Left cardiac atrium (tissue), 4 donors: ENCODE measurements at regions not wholly inside any gene's neighbourhood (a gene's known extent, or its start where the extent isn't known, plus 50 kb on each side); places are given as distances from the start of the nearest gene placed in this dataset.
A peak's percentile ranks its signal among the peaks of the same experiment; 100 is the strongest.
"Not testable (repeated sequence)": the region's sequence is repeated elsewhere in the genome, so short reads cannot be mapped to it uniquely, and the experiment has no call there.

Source experiments
- ATAC-seq, 2 donors: fragments of 200-7000 bp; cut with Tn5 transposase; one replicate each; pipeline ENCODE4 v1.9.1; 2020; ENCODE audit warnings: mild to moderate bottlenecking in 2 of 2, moderate library complexity in 2 of 2
- DNase-seq: peaks from one replicate; pipeline ENCODE4 v3.0.0-alpha.2; 2020
- intact Hi-C, 2 donors: fragments of 100-400 bp; cut with DNase I; formaldehyde crosslinking; loops; one replicate each; pipeline versions ENCODE4 v1.14.1 to v1.15.1; 2022 to 2023
- donor health status: DM: no; HTN: yes; CAD: no.
- donor health status: DM: no; HTN: yes; CAD: no; lungs with severe emphysema.
- donor health status: DM: yes; HTN: yes; CAD: no.
- donor health status: Dilated cardiomyopathy.

- intact Hi-C loops, result no loop called here
These were observed 129.1 kb downstream of the TNFRSF21 start for GRCh38 chr6:47180633-47181032.

GRCh38 chr6:47179286-47179685 lies 130.4 kb downstream of the TNFRSF21 start:
- intact Hi-C loops, result no loop called here
- no peak for DNase-seq
- ATAC-seq, result no peak

More at GRCh38 chr6:47180633-47181032, 129.1 kb downstream of the TNFRSF21 start:
- no peak for DNase-seq
- no peak for ATAC-seq

- ATAC-seq, result peak in 1 of 2 donors; percentile 65
- DNase-seq, result no peak
- intact Hi-C loops, result no loop called here
These were observed 133.5 kb upstream of the ADGRF1 start for GRCh38 chr6:47175656-47176055.

- no peak for ATAC-seq
- no peak for DNase-seq
- intact Hi-C loops, result no loop called here
These were observed 132.4 kb upstream of the ADGRF1 start for GRCh38 chr6:47174502-47175023.

GRCh38 chr6:47174063-47174462 lies 131.9 kb upstream of the ADGRF1 start:
- DNase-seq, ATAC-seq, intact Hi-C loops: not testable (repeated sequence)

- intact Hi-C loops, DNase-seq, ATAC-seq: not testable (repeated sequence)
These were observed 131.0 kb upstream of the ADGRF1 start for GRCh38 chr6:47173145-47173544.

GRCh38 chr6:47170617-47170947 lies 128.4 kb upstream of the ADGRF1 start:
- ATAC-seq, result no peak
- intact Hi-C loops, result no loop called here
- DNase-seq, result no peak

GRCh38 chr6:47169785-47170616 lies 127.9 kb upstream of the ADGRF1 start:
- intact Hi-C loops, result no loop called here
- ATAC-seq (peak; percentile 46 to 84), DNase-seq (no peak)

- DNase-seq (peak; percentile 71), ATAC-seq (peak; percentile 89 to 95)
- intact Hi-C loops, result no loop called here
These were observed 126.0 kb upstream of the ADGRF1 start for GRCh38 chr6:47168180-47168579.

GRCh38 chr6:47165918-47166317 lies 123.8 kb upstream of the ADGRF1 start:
- DNase-seq (no peak), ATAC-seq (no peak)
- intact Hi-C loops, result no loop called here

- intact Hi-C loops, result no loop called here
- ATAC-seq, result no peak
- DNase-seq, result no peak
These were observed 122.7 kb upstream of the ADGRF1 start for GRCh38 chr6:47164877-47165276.

- ATAC-seq (no peak), DNase-seq (no peak)
- intact Hi-C loops, result no loop called here
These were observed 121.4 kb upstream of the ADGRF1 start for GRCh38 chr6:47163536-47163935.

GRCh38 chr6:47162793-47163192 lies 120.7 kb upstream of the ADGRF1 start:
- intact Hi-C loops, result no loop called here
- no peak for DNase-seq
- no peak for ATAC-seq

- intact Hi-C loops, result no loop called here
- no peak for ATAC-seq
- DNase-seq, result no peak
These were observed 120.1 kb upstream of the ADGRF1 start for GRCh38 chr6:47162231-47162630.

GRCh38 chr6:47161176-47161687 lies 119.1 kb upstream of the ADGRF1 start:
- DNase-seq (no peak), ATAC-seq (peak; percentile 69 to 72)
- intact Hi-C loops, result no loop called here

GRCh38 chr6:47160702-47161101 lies 118.6 kb upstream of the ADGRF1 start:
- intact Hi-C loops, result no loop called here
- DNase-seq (no peak), ATAC-seq (peak in 1 of 2 donors; percentile 16)

GRCh38 chr6:47159763-47160162 lies 117.6 kb upstream of the ADGRF1 start:
- intact Hi-C loops, result no loop called here
- no peak for DNase-seq
- no peak for ATAC-seq

GRCh38 chr6:47157653-47158219 lies 115.6 kb upstream of the ADGRF1 start:
- intact Hi-C loops, result no loop called here
- DNase-seq (no peak), ATAC-seq (no peak)

GRCh38 chr6:47157063-47157462 lies 114.9 kb upstream of the ADGRF1 start:
- ATAC-seq (no peak), DNase-seq (no peak)
- intact Hi-C loops, result no loop called here

- DNase-seq (no peak), ATAC-seq (no peak)
- intact Hi-C loops, result no loop called here
These were observed 114.1 kb upstream of the ADGRF1 start for GRCh38 chr6:47156196-47156595.

GRCh38 chr6:47153404-47153755 lies 111.2 kb upstream of the ADGRF1 start:
- ATAC-seq, result no peak
- intact Hi-C loops, result no loop called here
- no peak for DNase-seq
